ENCODE measurements at regions not wholly inside any gene's neighbourhood (a gene's known extent, or its start where the extent isn't known, plus 50 kb on each side); places are given as distances from the start of the nearest gene placed in this dataset.
"Not testable (repeated sequence)": the region's sequence is repeated elsewhere in the genome, so short reads cannot be mapped to it uniquely, and the experiment has no call there.

DNA sequence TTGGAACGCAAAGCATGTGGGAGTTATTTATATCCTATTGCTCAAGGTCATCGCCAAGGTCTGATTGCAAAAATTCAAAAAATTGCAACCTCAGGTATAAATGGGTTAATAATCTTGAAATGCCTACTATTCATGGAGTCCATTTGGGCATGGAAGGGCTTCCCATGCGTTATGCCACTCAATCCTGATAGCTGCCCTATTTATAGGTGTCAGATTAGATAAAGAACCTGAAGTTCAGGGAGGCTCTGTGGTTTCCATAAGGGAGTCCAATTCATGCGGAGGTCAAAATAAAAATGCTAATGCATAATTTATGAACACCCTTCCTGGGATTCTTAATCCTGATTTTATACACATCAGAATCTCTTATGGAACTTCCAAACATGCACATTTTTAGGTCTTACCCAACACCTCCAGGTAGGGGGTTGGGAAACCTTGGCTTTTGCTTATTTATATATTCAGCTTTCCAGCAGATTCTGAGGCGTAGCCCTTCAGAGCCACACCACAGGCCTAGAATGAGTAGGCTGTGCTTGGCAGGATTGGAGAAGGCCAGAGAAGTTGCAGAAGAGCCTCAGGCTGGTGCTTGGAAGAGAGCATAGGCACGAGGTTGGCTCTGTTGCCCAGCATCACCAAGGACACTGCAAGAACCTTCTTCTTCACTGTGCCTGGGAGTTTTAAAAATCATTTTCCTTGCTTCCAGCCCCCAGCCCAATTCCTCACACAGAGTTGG is 324.4 kb upstream of the CFAP20DC start:
- Histone ChIP-seq H3K4me1 (ENCODE audit: control insufficient read depth, insufficient read depth, low read length) (no peaks in the 10 kb centered on the region), H3K4me3 (ENCODE audit: low read length) (no peak overlapping the region), H3K9me3 (ENCODE audit: control insufficient read depth, low read length) (no peaks in the 10 kb centered on the region)

GRCh38 chr3:59372346-59372745 is 322.5 kb upstream of the CFAP20DC start:
- no peaks in the 10 kb centered on the region for H3K27me3 ChIP-seq (ENCODE audit: control insufficient read depth, insufficient read depth, low read length)
- H3K9ac ChIP-seq (ENCODE audit: low read length), result no peak overlapping the region
- no peaks in the 10 kb centered on the region for H3K9me3 ChIP-seq (ENCODE audit: control insufficient read depth, low read length)
- no peaks in the 10 kb centered on the region for H3K4me1 ChIP-seq (ENCODE audit: control insufficient read depth, insufficient read depth, low read length)
- H3K36me3 ChIP-seq (ENCODE audit: control insufficient read depth, insufficient read depth, low read length), result no peaks in the 10 kb centered on the region
- no peak overlapping the region for H3K4me3 ChIP-seq (ENCODE audit: low read length)

More for the DNA sequence above, 324.4 kb upstream of the CFAP20DC start:
- no peak overlapping the region for H3K9ac ChIP-seq (ENCODE audit: low read length)
- H3K27me3 ChIP-seq (ENCODE audit: control insufficient read depth, insufficient read depth, low read length), result no peaks in the 10 kb centered on the region
- H3K36me3 ChIP-seq (ENCODE audit: control insufficient read depth, insufficient read depth, low read length), result no peaks in the 10 kb centered on the region

- H3K9me3 ChIP-seq (ENCODE audit: control insufficient read depth, low read length), result no peaks in the 10 kb centered on the region
- H3K4me3 ChIP-seq (ENCODE audit: low read length), result no peak overlapping the region
- H3K9ac ChIP-seq (ENCODE audit: low read length), result no peak overlapping the region
- no peaks in the 10 kb centered on the region for H3K4me1 ChIP-seq (ENCODE audit: control insufficient read depth, insufficient read depth, low read length)
- H3K36me3 ChIP-seq (ENCODE audit: control insufficient read depth, insufficient read depth, low read length), result no peaks in the 10 kb centered on the region
- no peaks in the 10 kb centered on the region for H3K27me3 ChIP-seq (ENCODE audit: control insufficient read depth, insufficient read depth, low read length)
Observed at GRCh38 chr3:59368900-59369675, 319.3 kb upstream of the CFAP20DC start.

GRCh38 chr3:59367150-59367549 is 317.3 kb upstream of the CFAP20DC start:
- Histone ChIP-seq H3K4me1 (ENCODE audit: control insufficient read depth, insufficient read depth, low read length) (no peaks in the 10 kb centered on the region), H3K4me3 (ENCODE audit: low read length) (no peak overlapping the region), H3K9ac (ENCODE audit: low read length) (no peak overlapping the region), H3K27me3 (ENCODE audit: control insufficient read depth, insufficient read depth, low read length) (no peaks in the 10 kb centered on the region), H3K9me3 (ENCODE audit: control insufficient read depth, low read length) (no peaks in the 10 kb centered on the region), H3K36me3 (ENCODE audit: control insufficient read depth, insufficient read depth, low read length) (no peaks in the 10 kb centered on the region)

DNA sequence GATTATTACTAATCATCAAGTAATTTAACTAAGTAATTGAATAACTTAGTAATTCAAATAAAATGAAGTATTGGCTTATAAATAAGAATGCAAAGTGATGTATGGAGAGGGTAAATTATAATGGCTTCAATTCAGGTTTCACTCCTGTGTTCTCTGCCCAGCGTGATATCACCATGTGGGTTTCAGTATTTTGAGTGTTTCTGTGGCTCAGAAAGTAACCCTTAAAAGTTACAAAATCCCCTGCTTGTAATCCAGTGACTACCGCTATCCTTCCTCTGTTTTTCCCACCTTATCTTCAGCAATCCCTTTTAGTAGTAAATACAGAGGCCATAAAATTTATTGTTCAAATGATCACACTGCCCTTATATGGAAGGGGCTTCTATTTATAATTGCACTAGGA is 316.4 kb upstream of the CFAP20DC start:
- H3K36me3 ChIP-seq (ENCODE audit: control insufficient read depth, insufficient read depth, low read length), result no peaks in the 10 kb centered on the region
- no peaks in the 10 kb centered on the region for H3K4me1 ChIP-seq (ENCODE audit: control insufficient read depth, insufficient read depth, low read length)
- no peaks in the 10 kb centered on the region for H3K27me3 ChIP-seq (ENCODE audit: control insufficient read depth, insufficient read depth, low read length)
- H3K9ac ChIP-seq (ENCODE audit: low read length), result no peak overlapping the region
- H3K4me3 ChIP-seq (ENCODE audit: low read length), result no peak overlapping the region
- H3K9me3 ChIP-seq (ENCODE audit: control insufficient read depth, low read length), result no peaks in the 10 kb centered on the region

DNA sequence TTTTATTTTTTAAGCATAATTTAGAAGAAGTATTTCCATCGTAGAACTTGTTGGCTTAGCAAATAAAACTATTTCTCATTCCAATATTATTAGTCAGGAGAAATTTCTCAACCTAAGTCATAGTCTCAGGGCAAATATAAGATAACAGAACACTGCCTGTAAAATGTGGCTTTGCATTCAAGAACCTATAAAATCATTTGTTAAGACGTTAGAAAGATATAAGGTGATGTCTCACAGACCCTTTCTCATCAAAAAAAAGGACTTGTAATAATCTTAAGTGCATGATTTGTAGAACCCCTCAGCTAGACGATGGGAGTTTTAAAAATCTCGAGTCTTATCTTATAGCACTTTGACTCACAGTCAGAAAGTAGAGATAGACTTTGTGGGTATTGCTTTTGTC is 314.7 kb upstream of the CFAP20DC start:
- Histone ChIP-seq H3K36me3 (ENCODE audit: control insufficient read depth, insufficient read depth, low read length) (no peaks in the 10 kb centered on the region), H3K4me1 (ENCODE audit: control insufficient read depth, insufficient read depth, low read length) (no peaks in the 10 kb centered on the region), H3K9me3 (ENCODE audit: control insufficient read depth, low read length) (no peaks in the 10 kb centered on the region), H3K9ac (ENCODE audit: low read length) (no peak overlapping the region), H3K27me3 (ENCODE audit: control insufficient read depth, insufficient read depth, low read length) (no peaks in the 10 kb centered on the region), H3K4me3 (ENCODE audit: low read length) (no peak overlapping the region)

DNA sequence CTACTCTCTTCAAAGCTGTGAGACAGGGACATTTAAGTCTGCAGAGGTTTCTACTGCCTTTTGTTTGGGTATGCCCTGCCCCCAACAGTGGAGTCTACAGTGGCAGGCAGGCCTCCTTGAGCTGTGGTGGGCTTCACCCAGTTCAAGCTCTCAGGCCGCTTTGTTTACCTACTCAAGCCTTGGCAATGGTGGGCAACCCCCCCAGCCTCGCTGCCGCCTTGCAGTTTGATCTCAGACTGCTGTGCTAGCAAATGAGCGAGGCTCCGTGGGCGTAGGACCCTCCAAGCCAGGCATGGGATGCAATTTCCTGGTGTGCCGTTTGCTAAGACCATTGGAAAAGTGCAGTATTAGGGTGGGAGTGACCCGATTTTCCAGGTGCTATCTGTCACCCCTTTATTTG is 310.5 kb upstream of the CFAP20DC start:
- H3K36me3 ChIP-seq (ENCODE audit: control insufficient read depth, insufficient read depth, low read length); H3K4me1 ChIP-seq (ENCODE audit: control insufficient read depth, insufficient read depth, low read length); H3K27me3 ChIP-seq (ENCODE audit: control insufficient read depth, insufficient read depth, low read length); H3K9me3 ChIP-seq (ENCODE audit: control insufficient read depth, low read length); H3K9ac ChIP-seq (ENCODE audit: low read length); H3K4me3 ChIP-seq (ENCODE audit: low read length): not testable (repeated sequence)

- Histone ChIP-seq H3K4me3 (ENCODE audit: low read length) (no peak overlapping the region), H3K4me1 (ENCODE audit: control insufficient read depth, insufficient read depth, low read length) (no peaks in the 10 kb centered on the region), H3K36me3 (ENCODE audit: control insufficient read depth, insufficient read depth, low read length) (no peaks in the 10 kb centered on the region), H3K27me3 (ENCODE audit: control insufficient read depth, insufficient read depth, low read length) (no peaks in the 10 kb centered on the region), H3K9ac (ENCODE audit: low read length) (no peak overlapping the region), H3K9me3 (ENCODE audit: control insufficient read depth, low read length) (no peaks in the 10 kb centered on the region)
Observed at GRCh38 chr3:59341459-59341858, 291.6 kb upstream of the CFAP20DC start.

DNA sequence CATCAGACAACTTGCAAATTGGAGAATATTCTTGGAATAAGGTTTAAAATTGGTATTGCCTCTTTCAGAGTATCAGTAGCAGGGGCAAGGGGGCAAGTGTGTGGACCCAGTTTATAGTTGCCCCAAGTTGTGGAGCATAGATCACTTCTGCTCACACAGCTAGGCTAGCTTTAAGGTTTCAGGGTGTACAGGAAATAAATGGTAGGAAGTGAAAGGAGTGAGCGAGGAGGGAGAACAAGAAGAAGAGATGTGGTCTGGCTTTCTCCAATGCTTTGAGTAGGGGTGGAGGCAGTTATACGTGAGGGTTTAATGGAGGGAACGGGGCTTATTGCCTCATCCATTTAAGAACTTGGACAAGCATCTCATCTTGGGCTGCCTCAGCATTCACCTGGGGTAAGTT is 290.0 kb upstream of the CFAP20DC start:
- Histone ChIP-seq H3K36me3 (ENCODE audit: control insufficient read depth, insufficient read depth, low read length) (no peaks in the 10 kb centered on the region), H3K9me3 (ENCODE audit: control insufficient read depth, low read length) (no peaks in the 10 kb centered on the region), H3K4me1 (ENCODE audit: control insufficient read depth, insufficient read depth, low read length) (no peaks in the 10 kb centered on the region), H3K4me3 (ENCODE audit: low read length) (no peak overlapping the region), H3K9ac (ENCODE audit: low read length) (no peak overlapping the region), H3K27me3 (ENCODE audit: control insufficient read depth, insufficient read depth, low read length) (no peaks in the 10 kb centered on the region)

- H3K9me3 ChIP-seq (ENCODE audit: control insufficient read depth, low read length), result no peaks in the 10 kb centered on the region
- H3K4me1 ChIP-seq (ENCODE audit: control insufficient read depth, insufficient read depth, low read length), result no peaks in the 10 kb centered on the region
- H3K9ac ChIP-seq (ENCODE audit: low read length), result no peak overlapping the region
- no peaks in the 10 kb centered on the region for H3K36me3 ChIP-seq (ENCODE audit: control insufficient read depth, insufficient read depth, low read length)
- no peaks in the 10 kb centered on the region for H3K27me3 ChIP-seq (ENCODE audit: control insufficient read depth, insufficient read depth, low read length)
- H3K4me3 ChIP-seq (ENCODE audit: low read length), result no peak overlapping the region
Observed at GRCh38 chr3:59338934-59339333, 289.1 kb upstream of the CFAP20DC start.

DNA sequence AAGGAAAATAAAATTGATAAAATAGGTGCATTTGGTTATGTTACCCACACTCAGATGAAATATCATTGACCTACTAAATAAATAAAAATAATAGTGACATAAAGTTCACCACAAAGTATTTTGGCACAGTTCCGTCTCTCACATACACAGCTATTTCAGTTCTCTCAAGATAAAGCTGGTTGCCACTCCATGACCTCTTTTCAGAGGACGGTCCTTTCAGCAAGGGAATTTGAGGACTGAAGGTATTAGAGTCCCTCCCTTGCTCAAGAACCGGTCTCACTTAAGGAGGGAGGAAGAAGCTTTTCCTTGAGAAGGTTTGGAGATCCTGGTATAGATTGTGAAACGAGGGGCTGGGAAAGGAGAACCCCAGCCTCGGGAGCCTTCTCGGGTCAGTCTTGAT is 285.5 kb upstream of the CFAP20DC start:
- Histone ChIP-seq H3K36me3 (ENCODE audit: control insufficient read depth, insufficient read depth, low read length) (no peaks in the 10 kb centered on the region), H3K27me3 (ENCODE audit: control insufficient read depth, insufficient read depth, low read length) (no peaks in the 10 kb centered on the region), H3K4me3 (ENCODE audit: low read length) (no peak overlapping the region), H3K9me3 (ENCODE audit: control insufficient read depth, low read length) (no peaks in the 10 kb centered on the region), H3K9ac (ENCODE audit: low read length) (no peak overlapping the region), H3K4me1 (ENCODE audit: control insufficient read depth, insufficient read depth, low read length) (no peaks in the 10 kb centered on the region)

DNA sequence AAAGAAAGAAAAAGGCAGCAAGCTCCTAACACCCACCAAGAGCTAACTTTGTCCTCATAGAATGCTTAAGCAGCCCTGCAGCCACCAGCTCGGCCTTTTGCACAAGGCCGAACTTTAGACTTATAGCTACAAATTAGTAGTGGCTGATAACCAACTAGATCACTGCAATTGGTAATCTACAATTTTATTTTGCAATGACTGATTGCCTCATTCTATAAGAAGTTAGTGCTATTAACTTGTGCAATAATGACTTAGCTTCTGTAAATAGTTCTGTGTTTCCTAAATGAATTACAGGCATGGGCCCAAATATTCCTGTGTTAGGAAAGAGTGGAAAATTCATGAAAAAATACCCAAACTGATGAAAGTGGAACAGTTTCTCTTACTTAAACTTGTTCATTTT is 284.8 kb upstream of the CFAP20DC start:
- no peak overlapping the region for H3K4me3 ChIP-seq (ENCODE audit: low read length)
- no peaks in the 10 kb centered on the region for H3K9me3 ChIP-seq (ENCODE audit: control insufficient read depth, low read length)
- no peak overlapping the region for H3K9ac ChIP-seq (ENCODE audit: low read length)
- no peaks in the 10 kb centered on the region for H3K36me3 ChIP-seq (ENCODE audit: control insufficient read depth, insufficient read depth, low read length)
- H3K27me3 ChIP-seq (ENCODE audit: control insufficient read depth, insufficient read depth, low read length), result no peaks in the 10 kb centered on the region
- no peaks in the 10 kb centered on the region for H3K4me1 ChIP-seq (ENCODE audit: control insufficient read depth, insufficient read depth, low read length)

Data from mucosa of stomach (tissue), 1 donor.